ENCODE measurements at regions not wholly inside any gene's neighbourhood (a gene's known extent, or its start where the extent isn't known, plus 50 kb on each side); places are given as distances from the start of the nearest gene placed in this dataset.

DNA sequence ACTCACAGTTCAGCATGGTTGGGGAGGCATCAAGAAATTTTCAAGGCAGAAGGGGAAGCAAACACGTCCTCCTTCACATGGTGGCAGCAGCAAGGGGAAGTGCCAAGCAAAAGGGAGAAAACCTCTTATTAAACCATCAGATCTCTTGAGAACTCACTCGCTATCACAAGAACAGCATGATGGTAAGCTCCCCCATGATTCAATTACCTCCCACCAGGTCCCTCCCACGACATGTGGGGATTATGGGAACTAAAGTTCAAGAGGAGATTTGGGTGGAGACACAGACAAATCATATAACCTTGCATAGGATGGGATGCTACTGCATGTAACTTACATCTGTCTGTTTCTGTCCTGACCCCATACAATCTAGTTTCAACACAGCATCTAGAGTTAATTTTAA, 511.8 kb upstream of the ARX start:
- Histone ChIP-seq H3K9ac (ENCODE audit: control insufficient read depth, insufficient read depth, low read length) (no peak overlapping the region), H3K9me3 (replicated peaks; ENCODE audit: control insufficient read depth, insufficient read depth, low read length) (no peaks in the 10 kb centered on the region), H4K20me1 (ENCODE audit: control insufficient read depth, insufficient read depth) (no peaks in the 10 kb centered on the region), H3K4me3 (no peak overlapping the region), H3K27ac (ENCODE audit: control insufficient read depth, insufficient read depth) (no peak overlapping the region), H3K36me3 (ENCODE audit: control insufficient read depth in 2 of 2, insufficient read depth in 2 of 2, low read length in 1 of 2) (no peaks in the 10 kb centered on the region), H3K79me2 (ENCODE audit: control insufficient read depth, insufficient read depth, low read length) (no peaks in the 10 kb centered on the region), H2AFZ (ENCODE audit: control insufficient read depth, low read depth, low read length) (no peak overlapping the region), H3K4me1 (ENCODE audit: control insufficient read depth, insufficient read depth, low read length) (no peaks in the 10 kb centered on the region), H3K27me3 (replicated peaks in 1 of 2; ENCODE audit: control insufficient read depth in 2 of 2, insufficient read depth in 2 of 2, low read length in 1 of 2) (no peaks in the 10 kb centered on the region), H3K4me2 (ENCODE audit: control insufficient read depth, insufficient read depth) (no peak overlapping the region)
- ATAC-seq, result no peak
- no TSS peak for BruUV-seq (replicated peaks)
- ChIA-PET POLR2A (no interaction called here), SMC1A (ENCODE audit: uncharacterized antibody, unreplicated experiment) (no interaction called here), CTCF (no interaction called here), RAD21 (ENCODE audit: unreplicated experiment) (no interaction called here)
- WGBS (ENCODE audit: insufficient coverage, insufficient replicate concordance, low lambda C conversion rate, missing lambda C conversion rate), result 13% methylated on average over 3 of the region's 3 CpGs
- TF ChIP-seq ZBED1 (IDR thresholded peaks at IDR 0.05; ENCODE audit: borderline replicate concordance) (no peak), NR2C1 (IDR thresholded peaks at IDR 0.05) (no peak), FOS (IDR thresholded peaks at IDR 0.05; ENCODE audit: borderline replicate concordance, extremely low read depth, insufficient read length) (no peak), CHD4 (IDR thresholded peaks at IDR 0.05) (no peak), IRF4 (IDR thresholded peaks at IDR 0.05; ENCODE audit: low read depth, low read length) (no peak), YY1 (IDR thresholded peaks at IDR 0.05; ENCODE audit: low read depth, low read length) (no peak), TARDBP (IDR thresholded peaks at IDR 0.05; ENCODE audit: borderline replicate concordance) (no peak), PAX8 (IDR thresholded peaks at IDR 0.05) (no peak), SMAD1 (IDR thresholded peaks at IDR 0.05; ENCODE audit: low read depth, partially characterized antibody) (no peak), POLR2AphosphoS5 (IDR thresholded peaks at IDR 0.05; ENCODE audit: low read length) (no peak), CEBPB (IDR thresholded peaks at IDR 0.05; ENCODE audit: borderline replicate concordance in 1 of 2, low read depth in 2 of 2, low read length in 2 of 2) (no peak), SREBF1 (IDR thresholded peaks at IDR 0.05; ENCODE audit: low read length) (no peak), BHLHE40 (IDR thresholded peaks at IDR 0.05; ENCODE audit: borderline replicate concordance in 1 of 2, low read depth in 2 of 2, low read length in 1 of 2) (no peak), ASH2L (IDR thresholded peaks at IDR 0.05; ENCODE audit: borderline replicate concordance, low read depth) (no peak), MYC (IDR thresholded peaks at IDR 0.05; ENCODE audit: insufficient read depth, insufficient read length, insufficient replicate concordance, low read length, severe bottlenecking) (no peak)
- TF ChIP-seq, protein P1, sequence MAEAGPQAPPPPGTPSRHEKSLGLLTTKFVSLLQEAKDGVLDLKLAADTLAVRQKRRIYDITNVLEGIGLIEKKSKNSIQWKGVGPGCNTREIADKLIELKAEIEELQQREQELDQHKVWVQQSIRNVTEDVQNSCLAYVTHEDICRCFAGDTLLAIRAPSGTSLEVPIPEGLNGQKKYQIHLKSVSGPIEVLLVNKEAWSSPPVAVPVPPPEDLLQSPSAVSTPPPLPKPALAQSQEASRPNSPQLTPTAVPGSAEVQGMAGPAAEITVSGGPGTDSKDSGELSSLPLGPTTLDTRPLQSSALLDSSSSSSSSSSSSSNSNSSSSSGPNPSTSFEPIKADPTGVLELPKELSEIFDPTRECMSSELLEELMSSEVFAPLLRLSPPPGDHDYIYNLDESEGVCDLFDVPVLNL (IDR thresholded peaks at IDR 0.05; ENCODE audit: low read depth, low read length), result no peak
- TF ChIP-seq, protein P2, sequence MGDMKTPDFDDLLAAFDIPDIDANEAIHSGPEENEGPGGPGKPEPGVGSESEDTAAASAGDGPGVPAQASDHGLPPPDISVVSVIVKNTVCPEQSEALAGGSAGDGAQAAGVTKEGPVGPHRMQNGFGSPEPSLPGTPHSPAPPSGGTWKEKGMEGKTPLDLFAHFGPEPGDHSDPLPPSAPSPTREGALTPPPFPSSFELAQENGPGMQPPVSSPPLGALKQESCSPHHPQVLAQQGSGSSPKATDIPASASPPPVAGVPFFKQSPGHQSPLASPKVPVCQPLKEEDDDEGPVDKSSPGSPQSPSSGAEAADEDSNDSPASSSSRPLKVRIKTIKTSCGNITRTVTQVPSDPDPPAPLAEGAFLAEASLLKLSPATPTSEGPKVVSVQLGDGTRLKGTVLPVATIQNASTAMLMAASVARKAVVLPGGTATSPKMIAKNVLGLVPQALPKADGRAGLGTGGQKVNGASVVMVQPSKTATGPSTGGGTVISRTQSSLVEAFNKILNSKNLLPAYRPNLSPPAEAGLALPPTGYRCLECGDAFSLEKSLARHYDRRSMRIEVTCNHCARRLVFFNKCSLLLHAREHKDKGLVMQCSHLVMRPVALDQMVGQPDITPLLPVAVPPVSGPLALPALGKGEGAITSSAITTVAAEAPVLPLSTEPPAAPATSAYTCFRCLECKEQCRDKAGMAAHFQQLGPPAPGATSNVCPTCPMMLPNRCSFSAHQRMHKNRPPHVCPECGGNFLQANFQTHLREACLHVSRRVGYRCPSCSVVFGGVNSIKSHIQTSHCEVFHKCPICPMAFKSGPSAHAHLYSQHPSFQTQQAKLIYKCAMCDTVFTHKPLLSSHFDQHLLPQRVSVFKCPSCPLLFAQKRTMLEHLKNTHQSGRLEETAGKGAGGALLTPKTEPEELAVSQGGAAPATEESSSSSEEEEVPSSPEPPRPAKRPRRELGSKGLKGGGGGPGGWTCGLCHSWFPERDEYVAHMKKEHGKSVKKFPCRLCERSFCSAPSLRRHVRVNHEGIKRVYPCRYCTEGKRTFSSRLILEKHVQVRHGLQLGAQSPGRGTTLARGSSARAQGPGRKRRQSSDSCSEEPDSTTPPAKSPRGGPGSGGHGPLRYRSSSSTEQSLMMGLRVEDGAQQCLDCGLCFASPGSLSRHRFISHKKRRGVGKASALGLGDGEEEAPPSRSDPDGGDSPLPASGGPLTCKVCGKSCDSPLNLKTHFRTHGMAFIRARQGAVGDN (IDR thresholded peaks at IDR 0.05), result no peak
- TF ChIP-seq, protein P3, sequence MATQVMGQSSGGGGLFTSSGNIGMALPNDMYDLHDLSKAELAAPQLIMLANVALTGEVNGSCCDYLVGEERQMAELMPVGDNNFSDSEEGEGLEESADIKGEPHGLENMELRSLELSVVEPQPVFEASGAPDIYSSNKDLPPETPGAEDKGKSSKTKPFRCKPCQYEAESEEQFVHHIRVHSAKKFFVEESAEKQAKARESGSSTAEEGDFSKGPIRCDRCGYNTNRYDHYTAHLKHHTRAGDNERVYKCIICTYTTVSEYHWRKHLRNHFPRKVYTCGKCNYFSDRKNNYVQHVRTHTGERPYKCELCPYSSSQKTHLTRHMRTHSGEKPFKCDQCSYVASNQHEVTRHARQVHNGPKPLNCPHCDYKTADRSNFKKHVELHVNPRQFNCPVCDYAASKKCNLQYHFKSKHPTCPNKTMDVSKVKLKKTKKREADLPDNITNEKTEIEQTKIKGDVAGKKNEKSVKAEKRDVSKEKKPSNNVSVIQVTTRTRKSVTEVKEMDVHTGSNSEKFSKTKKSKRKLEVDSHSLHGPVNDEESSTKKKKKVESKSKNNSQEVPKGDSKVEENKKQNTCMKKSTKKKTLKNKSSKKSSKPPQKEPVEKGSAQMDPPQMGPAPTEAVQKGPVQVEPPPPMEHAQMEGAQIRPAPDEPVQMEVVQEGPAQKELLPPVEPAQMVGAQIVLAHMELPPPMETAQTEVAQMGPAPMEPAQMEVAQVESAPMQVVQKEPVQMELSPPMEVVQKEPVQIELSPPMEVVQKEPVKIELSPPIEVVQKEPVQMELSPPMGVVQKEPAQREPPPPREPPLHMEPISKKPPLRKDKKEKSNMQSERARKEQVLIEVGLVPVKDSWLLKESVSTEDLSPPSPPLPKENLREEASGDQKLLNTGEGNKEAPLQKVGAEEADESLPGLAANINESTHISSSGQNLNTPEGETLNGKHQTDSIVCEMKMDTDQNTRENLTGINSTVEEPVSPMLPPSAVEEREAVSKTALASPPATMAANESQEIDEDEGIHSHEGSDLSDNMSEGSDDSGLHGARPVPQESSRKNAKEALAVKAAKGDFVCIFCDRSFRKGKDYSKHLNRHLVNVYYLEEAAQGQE (IDR thresholded peaks at IDR 0.05; ENCODE audit: low read depth, low read length), result no peak
- DNase-seq (ENCODE audit: low read depth, low spot score), result no peak
- in situ Hi-C loops (cut with MboI) (no loop called here), intact Hi-C loops (cut with micrococcal nuclease; ENCODE audit: unreplicated experiment) (no loop called here)
- FAIRE-seq, result no peak
